T-cell (primary cell): ENCODE measurements at regions not wholly inside any gene's neighbourhood (a gene's known extent, or its start where the extent isn't known, plus 50 kb on each side); places are given as distances from the start of the nearest gene placed in this dataset.

Experiments
- ATAC-seq, 4 experiments: fragments of 200-7000 bp in 3 of 4; fragments of 150-1000 bp in 1 of 4; cut with Tn5 transposase; replicated peaks in 1 of 4; 1 replicate in 3 of 4; 2 replicates in 1 of 4; pipeline ENCODE4 v1.10.0; 2021; ENCODE audit warnings: moderate library complexity in 3 of 4, mild to moderate bottlenecking in 2 of 4, moderate number of reproducible peaks in 1 of 4
- CTCF ChIA-PET, 2 donors: fragments of 300-600 bp; sonication (Branson Sonifier 250); formaldehyde crosslinking; loops; one replicate each; lab custom pipeline; 2022; ENCODE audit warnings: antibody characterized with exemption in 2 of 2; lab: Charles Lee
- POLR2A ChIA-PET, 2 donors: fragments of 300-600 bp; sonication (Branson Sonifier 250); formaldehyde crosslinking; loops; one replicate each; lab custom pipeline; 2022; ENCODE audit warnings: antibody characterized with exemption in 2 of 2; lab: Charles Lee
- DNase-seq, 35 experiments: peaks; one replicate each; pipeline versions ENCODE4 v3.0.0 to v3.0.0-alpha.2; 2013 to 2023
- H3K27ac ChIP-seq: one replicate; pipeline ENCODE4 v1.5.1; 2013; ENCODE audit warnings: low read length
- H3K27me3 ChIP-seq, 2 experiments: replicated peaks in 1 of 2; 1 replicate in 1 of 2; 2 replicates in 1 of 2; pipeline versions ENCODE4 v1.6.1 to v1.7.0; 2013; ENCODE audit warnings: low read length in 1 of 2, mixed read lengths in 1 of 2; ENCODE audit not compliant: control insufficient read depth in 2 of 2, insufficient read depth in 2 of 2; ENCODE audit errors: extremely low read depth in 1 of 2
- H3K36me3 ChIP-seq, 2 donors: 1 replicate in 1 of 2; 2 replicates in 1 of 2; pipeline versions ENCODE4 v1.6.1 to v1.7.0; 2013; ENCODE audit warnings: low read length in 1 of 2; ENCODE audit not compliant: control insufficient read depth in 2 of 2, insufficient read depth in 1 of 2; ENCODE audit errors: extremely low read depth in 1 of 2
- H3K4me1 ChIP-seq, 2 experiments: 1 replicate in 1 of 2; 2 replicates in 1 of 2; pipeline versions ENCODE4 v1.6.1 to v1.7.0; 2013; ENCODE audit warnings: low read length in 2 of 2, mixed read lengths in 1 of 2; ENCODE audit not compliant: insufficient read depth in 2 of 2, control insufficient read depth in 1 of 2; ENCODE audit errors: extremely low read depth in 1 of 2
- H3K4me3 ChIP-seq, 2 donors: 1 replicate in 1 of 2; 2 replicates in 1 of 2; pipeline versions ENCODE4 v1.5.1 to v1.7.0; 2013; ENCODE audit warnings: mild to moderate bottlenecking in 2 of 2, low read length in 1 of 2, moderate library complexity in 1 of 2; ENCODE audit not compliant: control insufficient read depth in 1 of 2; ENCODE audit errors: extremely low read depth in 1 of 2
- H3K9me3 ChIP-seq: 2 replicates; pipeline ENCODE4 v1.7.0; 2013
- H3K27ac Mint-ChIP-seq, 2 donors: one replicate each; pipeline ENCODE4 v1.8.0; 2020 to 2021; ENCODE audit warnings: mild to moderate bottlenecking in 2 of 2, mixed read lengths in 2 of 2
- H3K27me3 Mint-ChIP-seq, 2 donors: one replicate each; pipeline ENCODE4 v1.8.0; 2021 to 2022; ENCODE audit warnings: mixed read lengths in 2 of 2
- H3K36me3 Mint-ChIP-seq: one replicate; pipeline ENCODE4 v1.8.0; 2021; ENCODE audit warnings: mixed read lengths
- H3K4me1 Mint-ChIP-seq, 3 donors: one replicate each; pipeline ENCODE4 v1.8.0; 2020 to 2022; ENCODE audit warnings: mixed read lengths in 3 of 3, mild to moderate bottlenecking in 1 of 3
- H3K4me3 Mint-ChIP-seq, 3 donors: one replicate each; pipeline ENCODE4 v1.8.0; 2020 to 2022; ENCODE audit warnings: mild to moderate bottlenecking in 3 of 3, mixed read lengths in 3 of 3, moderate library complexity in 3 of 3
- H3K9me3 Mint-ChIP-seq, 3 donors: one replicate each; pipeline ENCODE4 v1.8.0; 2020 to 2022; ENCODE audit warnings: mixed read lengths in 3 of 3
- WGBS: methylation state at CpG from one replicate; pipeline ENCODE4 v1.1.5; 2013; ENCODE audit warnings: missing lambda C conversion rate; ENCODE audit not compliant: insufficient coverage; 5-methylcytosine and 5-hydroxymethylcytosine counted together

GRCh38 chr2:160670618-160671017, 177.0 kb upstream of the RBMS1 start:
- 76% methylated on average over 3 of the region's 5 CpGs for WGBS
- no peak for ATAC-seq
- CTCF ChIA-PET: no interaction called here

DNA sequence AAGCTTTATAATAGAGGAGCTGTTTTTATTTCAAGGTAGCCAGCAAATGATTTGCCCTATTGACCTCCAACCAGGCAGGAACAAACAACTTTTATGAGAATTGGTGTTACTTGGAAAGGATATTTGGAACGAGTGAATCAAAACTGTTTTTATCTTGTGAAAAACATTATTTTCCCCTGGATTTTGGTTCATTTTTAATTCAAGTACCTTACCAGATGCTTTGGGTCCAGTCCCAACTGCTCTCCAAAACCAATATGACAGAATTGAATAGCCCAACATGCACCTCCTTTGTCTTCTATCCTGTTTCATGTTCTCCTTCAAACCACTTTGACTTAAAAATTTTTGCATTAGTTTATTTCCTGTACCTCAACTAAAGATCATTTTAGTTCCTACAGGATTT, 178.6 kb upstream of the RBMS1 start:
- Histone ChIP-seq H3K4me3 (no peak overlapping the region), H3K27ac (no peak overlapping the region), H3K4me1 (peaks cover 0 to 2% of the 10 kb centered on the region in 2 experiments), H3K27me3 (no peaks in the 10 kb centered on the region), H3K36me3 (no peaks in the 10 kb centered on the region), H3K9me3 (no peaks in the 10 kb centered on the region)
- Mint-ChIP-seq H3K4me1 (peaks cover 3 to 5% (median 3%) of the 10 kb centered on the region in 3 donors), H3K9me3 (no peaks in the 10 kb centered on the region), H3K36me3 (no peaks in the 10 kb centered on the region), H3K4me3 (no peak overlapping the region), H3K27me3 (no peaks in the 10 kb centered on the region), H3K27ac (no peak overlapping the region)
- CTCF ChIA-PET: no interaction called here
- DNase-seq (no peak), ATAC-seq (no peak)
- WGBS: no CpG with 5 or more reads among the region's 1 CpG
- POLR2A ChIA-PET: no interaction called here

More at GRCh38 chr2:160670618-160671017, 177.0 kb upstream of the RBMS1 start:
- Mint-ChIP-seq H3K4me1 (peaks cover 18 to 20% (median 19%) of the 10 kb centered on the region in 3 donors), H3K36me3 (no peaks in the 10 kb centered on the region), H3K9me3 (no peaks in the 10 kb centered on the region), H3K27ac (no peak overlapping the region), H3K4me3 (no peak overlapping the region), H3K27me3 (no peaks in the 10 kb centered on the region)
- no peaks in the 10 kb centered on the region for H3K36me3 ChIP-seq
- DNase-seq: no peak
- H3K4me3 ChIP-seq: no peak overlapping the region
- H3K27ac ChIP-seq: no peak overlapping the region
- POLR2A ChIA-PET: no interaction called here
- peaks cover 0 to 11% of the 10 kb centered on the region in 2 experiments for H3K4me1 ChIP-seq
- H3K9me3 ChIP-seq: no peaks in the 10 kb centered on the region
- H3K27me3 ChIP-seq: no peaks in the 10 kb centered on the region

DNA sequence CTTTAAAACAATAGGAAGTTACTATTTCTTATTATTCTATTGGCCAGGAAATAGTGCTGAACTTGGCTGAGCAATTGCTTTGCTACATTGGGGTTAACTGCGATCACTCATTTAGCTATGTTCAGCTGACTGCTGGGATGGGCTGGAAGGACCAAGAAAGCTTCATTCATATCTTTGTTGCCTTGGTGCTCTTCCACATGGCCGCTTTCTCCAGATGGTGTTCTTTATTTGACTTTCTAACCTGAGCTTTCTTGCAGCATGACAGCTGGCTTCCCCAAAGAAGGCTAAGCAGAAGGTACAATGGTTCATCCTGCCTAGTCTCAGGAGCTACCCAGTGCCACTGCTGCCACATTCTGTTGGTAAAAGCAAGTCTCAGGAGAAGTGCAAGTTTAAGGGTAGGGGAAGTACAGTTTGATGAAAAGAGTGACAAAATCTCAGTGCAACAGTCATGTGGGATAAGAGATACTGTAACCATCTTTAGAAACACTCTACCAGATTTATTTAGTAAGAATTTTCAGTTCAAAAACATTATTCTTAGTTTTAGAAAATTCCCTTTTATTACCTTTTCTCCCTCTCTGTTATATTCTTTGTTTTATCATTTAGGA, 180.6 kb upstream of the RBMS1 start:
- no peaks in the 10 kb centered on the region for H3K36me3 ChIP-seq
- H3K27ac ChIP-seq: no peak overlapping the region
- Mint-ChIP-seq H3K9me3 (no peaks in the 10 kb centered on the region), H3K4me1 (no peaks in the 10 kb centered on the region), H3K36me3 (no peaks in the 10 kb centered on the region), H3K27me3 (peaks cover 0 to 4% of the 10 kb centered on the region in 2 donors), H3K4me3 (no peak overlapping the region), H3K27ac (no peak overlapping the region)
- 100% methylated on average over 1 of the region's 2 CpGs for WGBS
- no peaks in the 10 kb centered on the region for H3K27me3 ChIP-seq
- CTCF ChIA-PET: no interaction called here
- no peaks in the 10 kb centered on the region for H3K9me3 ChIP-seq
- no peak for ATAC-seq
- POLR2A ChIA-PET: no interaction called here
- no peak for DNase-seq
- H3K4me1 ChIP-seq: peaks cover 0 to 2% of the 10 kb centered on the region in 2 experiments
- H3K4me3 ChIP-seq: no peak overlapping the region

DNA sequence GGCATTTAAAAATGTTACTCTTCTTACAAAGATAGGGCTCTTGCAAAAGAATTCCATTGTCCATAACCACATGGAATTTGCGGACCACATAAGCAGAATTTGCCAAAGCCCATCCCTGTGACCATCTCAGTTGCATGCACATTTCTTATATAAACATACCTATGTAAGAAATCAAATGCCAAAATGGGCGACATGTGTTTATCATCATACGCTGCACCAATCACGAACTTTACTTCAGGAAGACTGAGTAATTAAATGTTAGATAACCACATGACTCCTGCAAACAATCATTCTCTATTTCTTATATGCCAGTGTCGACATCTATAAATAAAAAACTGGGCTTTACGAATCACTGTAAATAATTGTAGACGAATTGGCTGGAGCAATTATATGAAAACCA, 186.1 kb upstream of the RBMS1 start:
- no peaks in the 10 kb centered on the region for H3K36me3 Mint-ChIP-seq

GRCh38 chr2:160680294-160680693, 186.7 kb upstream of the RBMS1 start:
- POLR2A ChIA-PET: no interaction called here
- H3K9me3 Mint-ChIP-seq: peaks cover 0 to 5% (median 0%) of the 10 kb centered on the region in 3 donors
- H3K36me3 Mint-ChIP-seq: no peaks in the 10 kb centered on the region

More for the DNA sequence above, 186.1 kb upstream of the RBMS1 start:
- no peak overlapping the region for H3K27ac ChIP-seq
- no peaks in the 10 kb centered on the region for H3K36me3 ChIP-seq
- POLR2A ChIA-PET: no interaction called here
- H3K4me1 ChIP-seq: no peaks in the 10 kb centered on the region
- WGBS: 82% methylated on average over 2 of the region's 7 CpGs
- no peaks in the 10 kb centered on the region for H3K4me1 Mint-ChIP-seq
- no peak overlapping the region for H3K27ac Mint-ChIP-seq
- ATAC-seq: no peak
- no peak overlapping the region for H3K4me3 Mint-ChIP-seq
- peaks cover 1 to 4% of the 10 kb centered on the region in 2 donors for H3K27me3 Mint-ChIP-seq
- CTCF ChIA-PET: no interaction called here
- DNase-seq: no peak
- no peak overlapping the region for H3K4me3 ChIP-seq
- H3K9me3 ChIP-seq: no peaks in the 10 kb centered on the region
- peaks cover 0 to 5% (median 0%) of the 10 kb centered on the region in 3 donors for H3K9me3 Mint-ChIP-seq
- H3K27me3 ChIP-seq: no peaks in the 10 kb centered on the region

GRCh38 chr2:160680974-160681373, 187.4 kb upstream of the RBMS1 start:
- Mint-ChIP-seq H3K4me3 (no peak overlapping the region), H3K4me1 (no peaks in the 10 kb centered on the region), H3K27me3 (peaks cover 1 to 4% of the 10 kb centered on the region in 2 donors), H3K27ac (no peak overlapping the region), H3K36me3 (no peaks in the 10 kb centered on the region), H3K9me3 (peaks cover 0 to 5% (median 0%) of the 10 kb centered on the region in 3 donors)
- no CpG with 5 or more reads among the region's 2 CpGs for WGBS
- DNase-seq: no peak
- H3K9me3 ChIP-seq: no peaks in the 10 kb centered on the region
- no peaks in the 10 kb centered on the region for H3K4me1 ChIP-seq
- no peaks in the 10 kb centered on the region for H3K27me3 ChIP-seq
- ChIA-PET CTCF (no interaction called here), POLR2A (no interaction called here)
- no peak for ATAC-seq
- no peak overlapping the region for H3K27ac ChIP-seq
- no peaks in the 10 kb centered on the region for H3K36me3 ChIP-seq
- no peak overlapping the region for H3K4me3 ChIP-seq

More at GRCh38 chr2:160680294-160680693, 186.7 kb upstream of the RBMS1 start:
- Histone ChIP-seq H3K27ac (no peak overlapping the region), H3K9me3 (no peaks in the 10 kb centered on the region), H3K27me3 (no peaks in the 10 kb centered on the region), H3K36me3 (no peaks in the 10 kb centered on the region), H3K4me1 (no peaks in the 10 kb centered on the region), H3K4me3 (no peak overlapping the region)
- ATAC-seq: no peak
- H3K4me3 Mint-ChIP-seq: no peak overlapping the region
- DNase-seq: no peak
- H3K4me1 Mint-ChIP-seq: no peaks in the 10 kb centered on the region
- H3K27ac Mint-ChIP-seq: no peak overlapping the region
- peaks cover 1 to 4% of the 10 kb centered on the region in 2 donors for H3K27me3 Mint-ChIP-seq
- CTCF ChIA-PET: no interaction called here
